ENCODE measurements at regions not wholly inside any gene's neighbourhood (a gene's known extent, or its start where the extent isn't known, plus 50 kb on each side); places are given as distances from the start of the nearest gene placed in this dataset.

DNA sequence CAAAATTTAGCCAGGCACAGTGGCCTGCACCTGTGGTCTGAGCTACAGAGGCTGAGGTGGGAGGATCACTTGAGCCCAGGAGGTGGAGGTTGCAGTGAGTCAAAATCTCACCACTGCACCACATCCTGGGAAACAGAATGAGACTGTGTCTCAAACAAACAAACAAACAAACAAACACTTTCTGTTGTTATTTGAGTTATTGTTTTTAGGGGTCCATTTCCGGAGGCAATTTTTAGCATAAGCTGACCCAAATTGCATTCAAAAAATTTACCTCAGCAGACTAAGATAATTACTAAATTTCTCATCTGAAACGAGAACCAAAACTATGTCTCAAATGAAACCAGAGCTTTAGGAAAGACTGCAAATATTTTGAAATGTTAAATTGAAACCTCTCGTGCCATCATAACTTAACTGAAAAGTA, 1485.1 kb downstream of the EFNA5 start:
- no peak for DNase-seq (ENCODE audit: extremely low read depth in 1 of 11, low read depth in 9 of 11, low spot score in 4 of 11)

- no peak for DNase-seq (ENCODE audit: extremely low read depth in 1 of 11, low read depth in 9 of 11, low spot score in 4 of 11)
These were observed 1495.8 kb downstream of the EFNA5 start for GRCh38 chr5:106174903-106175302.

DNA sequence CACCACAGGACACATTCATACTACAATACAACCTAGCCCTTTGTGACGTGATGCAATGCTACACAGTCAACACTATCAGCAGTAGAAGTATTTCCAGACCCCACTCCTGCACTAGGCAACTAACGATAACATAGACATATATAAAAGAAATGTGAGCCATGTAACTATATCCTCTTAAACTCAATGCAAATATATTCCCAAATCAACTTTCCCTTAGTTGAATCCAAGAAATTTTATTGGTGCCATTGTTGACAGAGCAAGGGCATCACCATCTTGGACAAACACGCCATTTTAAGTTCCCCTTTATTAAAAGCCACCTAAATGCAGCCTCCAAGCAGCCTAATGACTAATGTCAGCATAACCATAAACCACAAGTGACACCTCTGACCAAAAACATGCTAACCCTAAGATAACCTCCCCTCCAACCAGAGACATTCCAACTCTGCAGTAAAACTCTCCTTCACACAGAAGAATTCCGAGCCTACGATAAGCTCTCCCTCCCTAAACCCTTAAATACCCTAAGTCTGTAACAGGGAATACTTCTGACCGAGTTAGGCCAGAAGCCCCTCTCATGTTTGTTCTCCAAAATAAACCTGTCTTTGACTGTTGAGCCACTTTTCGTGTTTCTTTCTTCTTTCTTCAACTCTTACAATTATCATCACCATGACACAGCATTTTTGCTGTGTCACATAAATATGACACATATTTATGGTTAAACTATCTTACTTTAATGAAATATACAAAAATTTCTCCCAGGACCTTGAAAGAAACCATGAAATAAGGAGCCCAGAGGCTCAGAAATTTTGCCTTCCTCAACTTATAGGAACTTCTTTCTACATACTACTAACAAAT, 1497.8 kb downstream of the EFNA5 start:
- DNase-seq (ENCODE audit: extremely low read depth in 1 of 11, low read depth in 9 of 11, low spot score in 4 of 11), result no peak

DNA sequence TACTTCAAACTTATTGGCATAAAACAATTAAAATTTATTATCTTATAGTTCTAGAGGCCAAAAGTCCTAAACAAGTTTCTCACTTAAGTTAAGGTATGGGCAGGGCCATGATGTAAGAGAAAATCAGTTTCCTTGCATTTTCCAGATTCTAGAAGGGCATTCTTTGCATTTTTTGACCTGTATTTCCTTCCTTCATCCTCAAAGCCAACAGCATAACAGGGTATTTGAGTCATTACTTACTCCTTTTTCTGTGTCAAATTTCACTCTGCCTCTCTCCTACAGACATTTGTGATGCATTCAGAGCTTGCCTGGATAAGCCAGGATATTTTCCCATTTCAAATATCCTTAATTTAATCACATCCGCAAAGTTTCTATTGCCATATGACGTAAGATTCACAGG, 1499.0 kb downstream of the EFNA5 start:
- DNase-seq (ENCODE audit: extremely low read depth in 1 of 11, low read depth in 9 of 11, low spot score in 4 of 11), result no peak

DNA sequence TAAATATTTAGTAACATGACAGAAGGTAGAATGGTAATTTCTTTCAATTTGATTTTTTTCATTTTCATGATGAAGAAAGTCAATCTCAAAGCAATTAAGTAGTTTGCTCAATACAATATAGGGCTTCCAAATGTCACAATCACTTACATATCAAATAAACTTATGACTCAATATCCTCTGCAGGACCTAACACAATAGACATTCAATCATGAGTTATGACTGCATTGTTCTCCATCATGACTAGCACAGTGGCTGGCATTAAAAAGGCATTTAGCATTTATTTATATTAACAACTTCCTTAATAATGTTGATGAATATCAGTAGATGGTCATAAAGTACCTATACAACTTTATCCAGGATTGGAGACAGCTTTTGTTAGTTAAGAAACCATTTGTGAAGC, 1499.6 kb downstream of the EFNA5 start:
- no peak for DNase-seq (ENCODE audit: extremely low read depth in 1 of 11, low read depth in 9 of 11, low spot score in 4 of 11)

DNA sequence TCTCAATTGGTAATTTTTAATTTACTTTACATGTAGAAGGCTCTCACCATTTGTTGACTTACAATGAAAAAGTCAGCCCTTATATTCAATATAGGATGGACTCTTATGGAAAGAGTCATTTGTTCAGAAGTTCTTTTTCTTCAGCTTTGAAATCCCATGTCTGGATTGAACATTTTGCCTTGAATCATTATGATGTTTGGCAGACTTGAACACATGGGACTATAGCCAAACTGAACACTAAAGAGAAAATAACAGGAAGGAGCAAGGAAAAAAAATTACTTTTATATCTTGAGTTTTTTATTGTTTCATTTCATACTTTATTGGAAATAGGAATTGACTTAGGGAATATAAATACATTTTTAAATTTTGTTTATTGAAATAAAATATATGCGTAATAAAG, 1503.0 kb downstream of the EFNA5 start:
- DNase-seq (ENCODE audit: extremely low read depth in 1 of 11, low read depth in 9 of 11, low spot score in 4 of 11), result no peak

DNA sequence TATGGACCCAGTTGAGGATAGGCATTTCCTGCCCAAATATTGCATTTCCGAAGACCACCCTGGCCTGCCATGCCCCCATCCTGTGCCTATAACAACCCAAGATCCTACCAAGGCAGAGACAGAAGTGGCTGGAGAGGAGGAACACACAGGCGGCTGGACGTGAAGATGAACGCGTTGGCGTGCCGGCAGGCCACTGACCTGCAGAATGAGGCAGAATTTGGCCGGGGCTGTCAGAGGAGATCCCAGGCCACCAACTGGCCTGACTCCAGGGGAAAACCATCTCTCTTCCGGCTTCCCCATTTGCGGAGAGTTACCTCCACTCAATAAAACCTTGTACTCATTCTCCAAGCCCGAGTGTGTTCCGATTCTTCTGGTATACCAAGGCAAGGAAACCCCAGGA, 1507.5 kb downstream of the EFNA5 start:
- no peak for DNase-seq (ENCODE audit: extremely low read depth in 1 of 11, low read depth in 9 of 11, low spot score in 4 of 11)

DNA sequence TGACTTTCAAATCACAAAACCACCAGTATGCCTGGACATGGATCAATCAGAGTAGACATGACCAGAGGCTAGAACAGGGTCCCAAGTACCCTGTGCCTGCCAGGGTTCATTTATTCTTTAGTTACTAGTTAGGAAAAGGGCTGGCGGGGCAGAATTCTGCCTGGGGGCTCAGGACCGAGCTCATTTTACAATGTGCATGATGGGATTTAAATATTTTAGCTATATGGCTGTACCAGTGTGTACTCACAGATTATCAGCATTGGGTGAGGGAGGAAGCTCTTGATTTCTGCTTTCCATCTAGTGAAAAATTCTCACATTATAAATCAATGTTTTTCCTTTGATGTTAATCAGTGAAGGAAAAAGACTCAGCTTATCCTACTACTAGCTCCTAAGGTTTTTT, 1511.1 kb downstream of the EFNA5 start:
- no peak for DNase-seq (ENCODE audit: extremely low read depth in 1 of 11, low read depth in 9 of 11, low spot score in 4 of 11)

DNA sequence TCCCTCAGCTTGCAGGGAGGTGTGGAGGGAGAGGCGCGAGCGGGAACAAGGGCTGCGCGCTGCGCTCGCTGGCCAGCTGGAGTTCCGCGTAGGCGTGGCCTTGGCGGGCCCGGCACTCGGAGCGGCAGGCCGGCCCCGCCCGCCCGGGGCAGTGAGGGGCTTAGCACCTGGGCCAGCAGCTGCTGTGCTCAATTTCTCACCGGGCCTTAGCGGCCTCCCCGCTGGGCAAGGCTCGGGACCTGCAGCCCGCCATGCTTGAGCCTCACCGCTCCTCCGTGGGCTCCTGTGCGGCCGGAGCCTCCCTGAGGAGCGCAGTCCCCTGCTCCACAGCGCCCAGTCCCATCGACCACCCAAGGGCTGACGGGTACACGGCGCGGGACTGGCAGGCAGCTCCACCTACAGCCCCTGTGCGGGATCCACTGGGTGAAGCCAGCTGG, 1516.4 kb downstream of the EFNA5 start:
- DNase-seq (ENCODE audit: extremely low read depth in 1 of 11, low read depth in 9 of 11, low spot score in 4 of 11), result no peak

GRCh38 chr5:106152569-106152968, 1518.2 kb downstream of the EFNA5 start:
- no peak for DNase-seq (ENCODE audit: extremely low read depth in 1 of 11, low read depth in 9 of 11, low spot score in 4 of 11)

- no peak for DNase-seq (ENCODE audit: extremely low read depth in 1 of 11, low read depth in 9 of 11, low spot score in 4 of 11)
These were observed 1528.6 kb downstream of the EFNA5 start for GRCh38 chr5:106142116-106142515.

DNA sequence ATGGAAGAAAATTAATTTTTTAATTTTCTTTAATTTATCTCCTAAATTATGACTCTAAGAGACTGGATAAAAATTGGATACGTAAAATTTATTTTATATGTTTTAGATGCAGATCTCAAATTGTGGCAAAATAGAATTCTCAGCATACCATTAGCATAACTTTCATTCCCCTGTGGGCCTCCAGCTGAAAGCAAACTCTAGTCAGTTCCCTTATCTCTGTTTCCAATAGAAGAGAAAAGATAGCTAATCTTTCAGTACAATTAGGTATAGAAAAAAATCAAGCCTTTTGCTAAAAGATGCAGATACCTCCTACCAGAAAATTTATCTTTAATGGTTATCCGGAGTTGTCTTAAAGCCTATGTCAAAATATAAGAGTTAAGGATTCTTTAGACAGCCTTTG, 1530.6 kb downstream of the EFNA5 start:
- DNase-seq (ENCODE audit: extremely low read depth in 1 of 11, low read depth in 9 of 11, low spot score in 4 of 11), result no peak

DNA sequence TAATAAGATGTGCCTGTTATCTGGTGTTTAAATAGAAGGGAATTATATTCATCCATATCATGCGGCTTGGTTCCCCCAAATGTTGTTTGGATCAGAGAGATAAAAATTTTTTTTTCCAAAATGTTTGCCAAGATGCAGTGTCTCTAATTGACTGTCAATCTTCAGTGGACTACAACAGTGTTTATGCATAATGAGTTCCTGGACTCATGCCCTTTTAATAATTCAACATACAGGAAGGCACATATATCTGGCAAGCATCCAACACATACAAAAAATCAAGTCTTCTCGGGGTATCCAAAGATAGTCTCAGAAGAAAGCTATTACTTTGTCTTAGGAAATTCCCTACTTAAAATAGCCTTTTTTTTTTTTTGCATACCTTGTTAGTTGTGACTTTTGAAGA, 1534.7 kb downstream of the EFNA5 start:
- no peak for DNase-seq (ENCODE audit: extremely low read depth in 1 of 11, low read depth in 9 of 11, low spot score in 4 of 11)

GRCh38 chr5:106135473-106135872, 1535.3 kb downstream of the EFNA5 start:
- DNase-seq (ENCODE audit: extremely low read depth in 1 of 11, low read depth in 9 of 11, low spot score in 4 of 11), result no peak

GRCh38 chr5:106134549-106134948, 1536.2 kb downstream of the EFNA5 start:
- no peak for DNase-seq (ENCODE audit: extremely low read depth in 1 of 11, low read depth in 9 of 11, low spot score in 4 of 11)

GRCh38 chr5:106127985-106128384, 1542.8 kb downstream of the EFNA5 start:
- no peak for DNase-seq (ENCODE audit: extremely low read depth in 1 of 11, low read depth in 9 of 11, low spot score in 4 of 11)

DNA sequence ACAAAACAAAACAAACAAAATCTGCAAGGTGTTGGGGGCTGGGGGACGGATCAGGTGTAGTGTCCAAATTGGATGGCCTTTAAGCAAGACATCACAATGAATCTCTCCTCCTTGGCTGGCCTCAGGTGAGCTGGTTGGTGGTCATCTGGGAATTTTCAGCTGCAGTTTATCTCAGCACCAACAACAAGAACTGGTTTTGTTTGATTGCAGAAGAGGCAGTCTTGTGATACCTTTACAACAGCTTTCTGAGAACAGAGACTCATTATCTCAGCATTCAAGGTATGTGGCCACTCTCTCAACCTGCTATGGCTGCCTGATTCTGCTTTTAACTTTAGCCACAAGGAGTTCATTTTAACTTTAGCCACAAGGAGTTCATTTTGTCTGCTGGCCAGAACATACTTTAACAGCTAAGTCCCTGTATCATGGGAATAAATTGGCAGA, 1543.4 kb downstream of the EFNA5 start:
- no peak for DNase-seq (ENCODE audit: extremely low read depth in 1 of 11, low read depth in 9 of 11, low spot score in 4 of 11)

GRCh38 chr5:106121972-106122605, 1548.6 kb downstream of the EFNA5 start:
- no peak for DNase-seq (ENCODE audit: extremely low read depth in 1 of 11, low read depth in 9 of 11, low spot score in 4 of 11)

- no peak for DNase-seq (ENCODE audit: extremely low read depth in 1 of 11, low read depth in 9 of 11, low spot score in 4 of 11)
These were observed 1554.1 kb downstream of the EFNA5 start for GRCh38 chr5:106116682-106117081.

GRCh38 chr5:106113922-106114321, 1556.8 kb downstream of the EFNA5 start:
- no peak for DNase-seq (ENCODE audit: extremely low read depth in 1 of 11, low read depth in 9 of 11, low spot score in 4 of 11)

DNA sequence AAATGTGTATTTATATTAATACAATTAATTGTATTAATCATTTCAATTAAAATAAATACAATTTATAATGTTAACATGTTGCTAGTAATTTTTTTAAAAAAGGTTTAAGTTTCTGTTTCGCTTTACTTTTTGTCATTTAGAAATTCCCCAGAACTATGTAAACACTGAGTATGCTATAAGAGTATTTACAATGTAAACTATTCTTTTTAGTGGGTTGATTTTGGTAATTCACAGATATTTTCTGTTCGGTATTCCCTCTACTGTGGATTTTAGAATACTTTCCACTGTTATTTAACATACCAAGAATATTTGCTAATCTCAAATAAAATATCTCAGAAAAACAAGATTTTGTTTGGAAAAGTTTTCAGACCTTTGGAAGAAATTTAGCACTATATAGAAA, 1564.4 kb downstream of the EFNA5 start:
- DNase-seq (ENCODE audit: extremely low read depth in 1 of 11, low read depth in 9 of 11, low spot score in 4 of 11), result no peak
